ENCODE measurements at regions not wholly inside any gene's neighbourhood (a gene's known extent, or its start where the extent isn't known, plus 50 kb on each side); places are given as distances from the start of the nearest gene placed in this dataset.

GRCh38 chrX:63012574-63012973, 338.6 kb downstream of the SPIN4 start:
- TF ChIP-seq, protein P1, sequence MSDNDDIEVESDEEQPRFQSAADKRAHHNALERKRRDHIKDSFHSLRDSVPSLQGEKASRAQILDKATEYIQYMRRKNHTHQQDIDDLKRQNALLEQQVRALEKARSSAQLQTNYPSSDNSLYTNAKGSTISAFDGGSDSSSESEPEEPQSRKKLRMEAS (IDR thresholded peaks at IDR 0.05) = no peak
- no peak for TF ChIP-seq CEBPB (IDR thresholded peaks at IDR 0.05)
- TF ChIP-seq YY1 (IDR thresholded peaks at IDR 0.05; ENCODE audit: low read depth) = no peak

Data from Ishikawa (cell line).